Activated CD4-positive, alpha-beta T cell treated with anti-CD3 and anti-CD28 coated beads for 1 hour (primary cell): ENCODE measurements at regions not wholly inside any gene's neighbourhood (a gene's known extent, or its start where the extent isn't known, plus 50 kb on each side); places are given as distances from the start of the nearest gene placed in this dataset.
"Not testable (repeated sequence)": the region's sequence is repeated elsewhere in the genome, so short reads cannot be mapped to it uniquely, and the experiment has no call there.

Experiments used
- DNase-seq: peaks from one replicate; pipeline ENCODE4 v3.0.0-alpha.2; 2020

DNA sequence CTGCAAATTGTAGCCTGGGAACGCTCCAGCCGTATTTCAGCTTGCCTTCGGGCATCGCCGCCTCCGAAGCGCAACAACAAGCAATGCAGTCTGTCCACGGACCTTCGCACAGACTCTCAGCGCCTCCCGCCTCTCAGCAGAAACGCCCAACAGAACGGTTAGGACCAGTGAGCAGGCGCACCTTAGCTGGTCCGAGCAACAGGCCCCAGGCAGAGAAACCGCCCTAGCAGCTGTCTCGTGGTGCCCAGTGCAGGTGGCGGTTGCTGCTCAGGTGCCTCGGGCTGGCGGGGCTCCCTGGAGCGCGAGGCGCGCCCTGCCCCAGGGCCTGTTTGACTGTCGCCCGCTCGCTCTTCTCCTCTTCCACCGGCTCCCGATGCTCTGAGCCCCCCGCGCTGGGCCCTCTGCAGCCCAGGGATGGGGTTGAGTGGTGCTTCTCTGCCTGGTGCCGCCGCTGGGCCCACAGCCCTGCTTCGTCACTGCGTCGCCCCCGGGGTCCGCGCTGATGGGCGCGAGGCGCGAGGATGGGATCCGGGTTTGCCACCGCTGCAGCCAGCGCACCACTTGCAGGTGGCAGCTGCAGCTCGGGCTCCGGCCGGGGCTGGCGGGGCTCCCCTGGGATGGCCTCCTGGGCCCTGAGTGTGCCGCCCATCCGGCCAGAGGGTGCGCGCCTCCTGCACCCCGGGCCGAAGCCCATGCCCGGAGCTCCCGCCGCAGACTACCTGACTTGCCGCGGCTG, 268.4 kb upstream of the FRG2C start:
- DNase-seq: no peak

DNA sequence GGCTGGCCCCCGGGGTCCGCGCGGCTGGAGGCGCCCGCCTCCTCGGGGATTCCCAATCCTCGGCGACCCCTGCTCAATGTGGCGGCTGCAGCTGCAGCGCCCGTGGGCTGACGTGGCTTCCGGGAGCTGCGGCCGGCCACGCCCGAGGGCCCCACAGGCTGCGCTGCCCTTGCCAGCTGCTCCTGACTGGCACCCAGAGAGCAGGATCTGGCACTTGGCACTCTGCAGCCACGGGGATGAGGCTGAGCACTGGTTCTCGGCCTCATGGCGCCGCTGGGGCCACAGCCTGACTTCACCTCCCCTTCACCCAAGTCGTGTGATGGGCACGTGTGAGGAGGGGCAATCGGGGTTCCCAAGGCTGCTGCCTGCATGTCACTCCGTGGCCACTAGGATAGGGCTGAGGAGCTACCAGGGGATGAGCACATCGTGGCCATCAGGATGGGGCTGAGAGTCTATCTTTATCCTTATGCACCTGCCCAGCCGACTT, 267.8 kb upstream of the FRG2C start:
- no peak for DNase-seq

DNA sequence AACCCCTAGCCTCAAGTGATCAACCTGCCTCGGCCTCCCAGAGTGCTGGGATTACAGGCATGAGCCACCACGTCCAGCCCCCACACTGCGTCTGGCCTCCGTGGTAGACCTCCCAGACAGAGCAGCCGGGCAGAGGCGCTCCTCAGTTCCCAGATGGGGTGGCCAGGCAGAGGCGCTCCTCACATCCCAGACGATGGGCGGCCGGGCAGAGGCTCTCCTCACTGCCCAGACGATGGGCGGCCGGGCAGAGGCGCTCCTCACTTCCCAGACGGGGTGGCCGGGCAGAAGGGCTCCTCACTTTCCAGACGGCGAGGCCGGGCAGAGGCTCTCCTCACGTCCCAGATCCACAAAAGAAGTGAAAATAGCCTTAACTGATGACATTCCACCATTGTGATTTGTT, 266.6 kb upstream of the FRG2C start:
- DNase-seq: not testable (repeated sequence)

DNA sequence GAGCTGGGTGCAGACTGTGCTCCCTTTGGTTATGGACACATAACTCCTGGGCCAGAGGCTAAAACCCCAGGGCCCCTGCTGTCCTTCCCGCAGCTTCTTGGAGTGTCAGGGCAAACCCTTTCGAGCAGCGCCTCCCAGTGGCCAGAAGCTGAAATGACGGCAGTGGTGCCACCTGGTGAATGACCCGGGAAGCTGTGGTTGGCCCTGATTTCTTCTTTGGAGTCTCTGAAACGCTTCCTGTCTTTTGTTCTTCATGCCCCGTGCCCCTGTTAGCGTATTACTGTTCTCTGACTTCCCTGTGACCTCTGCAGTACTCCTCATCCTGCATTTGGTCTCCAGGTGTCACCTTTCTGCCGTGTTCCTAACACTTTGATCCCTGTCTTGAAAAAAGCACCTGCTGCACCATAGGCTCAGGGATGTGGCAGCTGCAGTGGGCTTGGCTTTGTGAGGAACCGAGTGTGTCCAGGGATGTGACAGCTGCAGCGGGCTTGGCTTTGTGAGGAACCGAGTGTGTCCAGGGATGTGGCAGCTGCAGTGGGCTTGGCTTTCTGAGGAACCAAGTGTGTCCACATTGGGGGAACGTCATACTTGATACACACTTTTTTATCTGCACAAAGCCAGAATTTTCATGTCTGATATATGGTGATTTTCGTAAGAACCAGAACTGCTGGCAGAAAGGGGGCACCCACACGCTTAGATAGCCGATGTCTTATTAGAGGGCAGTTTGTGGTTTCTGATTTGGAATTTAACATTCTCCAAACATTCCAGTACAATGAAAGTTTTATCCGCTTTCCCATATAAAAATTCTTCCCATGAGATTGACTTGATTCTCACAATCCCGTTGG, 241.8 kb upstream of the FRG2C start:
- not testable (repeated sequence) for DNase-seq

DNA sequence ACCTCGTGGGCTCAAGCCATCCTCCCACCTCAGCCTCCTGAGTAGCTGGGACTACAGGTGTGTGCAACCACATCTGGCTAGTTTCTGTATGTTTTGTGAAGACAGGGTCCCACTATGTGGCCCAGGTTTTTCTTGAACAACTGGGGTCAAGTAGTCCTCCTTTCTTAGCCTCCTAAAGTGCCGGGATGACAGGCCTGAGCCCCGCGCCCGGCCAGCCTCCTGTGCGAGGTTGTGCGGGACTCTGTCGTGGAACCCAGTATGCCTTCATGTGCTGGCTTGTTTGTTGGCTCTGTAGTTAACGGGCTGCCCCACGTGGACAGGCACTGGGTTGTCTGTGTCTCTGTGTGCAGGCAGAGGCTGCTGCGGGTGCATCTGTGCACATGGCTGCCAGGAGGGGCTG, 238.7 kb upstream of the FRG2C start:
- DNase-seq: not testable (repeated sequence)

DNA sequence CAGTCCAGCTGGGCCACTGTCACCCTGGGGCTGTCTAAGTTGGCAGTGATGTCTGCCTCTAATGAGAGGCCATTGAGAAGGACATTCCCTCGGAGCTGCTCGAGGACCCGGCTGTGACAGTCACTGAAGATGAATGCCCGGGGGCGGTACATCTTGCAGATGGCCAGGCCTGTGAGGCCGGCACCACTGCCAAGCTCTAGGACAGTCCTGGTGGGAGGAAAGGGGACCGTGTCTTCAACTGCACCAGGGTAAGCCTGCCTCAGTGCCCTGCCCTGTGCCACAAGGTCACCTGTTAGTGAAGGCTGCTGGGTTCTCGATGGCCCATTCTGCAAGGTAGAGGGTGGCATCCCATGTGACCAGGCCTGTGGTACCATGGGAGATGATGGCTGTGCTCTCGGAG, 236.6 kb upstream of the FRG2C start:
- not testable (repeated sequence) for DNase-seq

DNA sequence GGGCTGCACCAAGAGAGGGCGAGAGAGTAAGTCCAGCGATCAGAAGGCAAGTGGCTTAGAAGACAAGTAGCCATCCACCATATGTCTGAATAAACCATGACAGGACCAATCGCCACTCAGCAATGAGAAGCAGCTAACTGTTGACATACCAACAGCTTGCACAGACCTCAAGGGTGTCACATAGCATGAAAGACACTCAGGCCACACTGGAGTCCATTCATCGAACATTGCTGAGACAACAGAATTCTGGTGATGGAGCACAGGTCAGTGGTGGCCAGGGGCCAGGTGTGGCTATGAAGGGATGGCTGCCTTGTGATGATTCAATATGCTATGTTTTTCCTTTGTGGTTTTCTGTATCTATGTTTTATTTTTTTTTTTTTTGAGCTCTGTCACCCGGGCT, 236.2 kb upstream of the FRG2C start:
- DNase-seq: not testable (repeated sequence)

DNA sequence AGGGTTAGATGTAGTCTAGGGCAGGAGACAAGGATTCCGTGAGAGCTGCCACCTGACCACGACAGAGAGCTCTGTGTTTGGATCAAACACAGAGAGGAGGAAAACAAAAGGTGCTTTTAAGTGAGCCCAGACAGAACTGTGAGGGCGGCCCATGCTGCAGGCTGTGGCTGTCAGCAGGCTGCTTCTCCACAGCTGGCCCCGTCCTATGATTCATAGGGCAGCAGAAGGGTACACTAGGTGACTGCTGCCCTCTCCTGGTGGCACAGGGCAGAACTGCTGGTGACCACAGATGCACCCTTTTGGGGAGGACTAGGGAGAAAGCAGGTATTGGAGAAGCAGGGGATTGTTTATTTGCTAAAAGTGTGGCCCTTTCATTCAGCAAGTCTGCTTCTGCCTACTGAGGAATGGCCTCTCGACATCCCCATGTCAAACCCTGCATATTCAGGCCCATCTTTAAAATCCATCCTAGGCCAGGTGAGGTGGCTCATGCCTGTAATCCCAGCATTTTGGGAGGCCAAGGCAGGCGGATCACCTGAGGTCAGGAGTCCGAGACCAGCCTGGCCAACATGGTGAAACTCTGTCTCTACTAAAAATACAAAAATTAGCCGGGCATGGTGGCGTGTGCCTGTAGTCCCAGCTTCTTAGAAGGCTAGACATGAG, 234.4 kb upstream of the FRG2C start:
- peak; percentile 56 for DNase-seq

DNA sequence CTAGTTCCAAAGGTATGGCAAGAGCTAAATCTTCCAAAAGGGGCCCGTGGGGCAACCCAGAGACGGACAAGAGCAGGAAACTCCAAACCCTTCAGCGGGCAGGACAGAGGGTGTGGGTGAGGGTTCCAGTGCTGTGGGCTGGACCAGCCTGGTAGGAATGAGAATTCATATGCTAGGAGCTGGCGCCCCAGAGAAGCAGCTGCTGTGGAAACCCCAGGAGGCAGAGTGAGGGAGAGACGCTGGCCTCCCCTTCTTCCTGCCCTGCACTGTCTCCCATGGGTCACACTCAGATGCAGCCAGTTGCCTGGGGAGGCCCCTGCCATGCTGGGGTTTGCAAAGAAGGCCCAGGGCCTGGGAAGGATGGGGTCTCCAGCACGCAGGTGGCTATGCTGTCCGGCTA, 233.7 kb upstream of the FRG2C start:
- not testable (repeated sequence) for DNase-seq

DNA sequence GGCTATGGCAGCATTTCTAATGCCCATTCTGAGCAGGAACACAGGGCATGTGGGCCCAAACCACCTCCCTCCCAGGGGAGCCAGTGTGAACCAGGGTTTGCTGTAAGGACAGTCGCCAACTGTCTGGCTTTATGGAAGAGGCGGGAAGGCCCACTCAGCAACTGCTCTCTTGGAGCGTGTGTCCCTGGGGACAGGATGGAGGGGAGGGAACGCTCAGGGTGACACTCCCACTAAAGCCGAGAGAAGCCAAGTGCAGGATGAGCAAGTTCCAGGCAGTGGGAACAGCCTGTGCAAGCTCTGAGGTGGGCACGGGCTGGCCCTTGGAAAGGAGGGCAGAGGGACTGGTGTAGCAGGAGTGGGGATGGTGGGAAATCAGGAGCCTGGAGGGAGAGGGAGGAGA, 233.0 kb upstream of the FRG2C start:
- DNase-seq: not testable (repeated sequence)

DNA sequence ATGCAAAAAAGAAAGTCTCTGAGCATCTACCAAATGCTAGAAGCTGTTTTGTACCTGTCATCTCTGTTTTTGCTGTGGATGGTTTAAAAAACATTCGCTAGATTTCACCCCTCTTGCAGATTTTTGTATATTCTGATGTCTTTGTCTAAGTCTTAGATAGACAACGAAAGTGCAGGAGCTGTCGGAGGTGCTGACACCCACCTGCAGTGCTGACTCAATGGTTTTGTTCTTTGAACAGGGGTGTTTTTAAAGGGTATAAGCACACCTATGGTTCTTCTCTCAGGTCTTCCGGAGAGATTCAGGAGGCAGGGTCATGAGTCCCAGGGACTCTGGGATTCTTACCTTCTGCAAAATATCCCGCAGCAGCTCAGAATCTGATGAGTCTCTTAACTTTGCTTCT, 231.7 kb upstream of the FRG2C start:
- DNase-seq: not testable (repeated sequence)

DNA sequence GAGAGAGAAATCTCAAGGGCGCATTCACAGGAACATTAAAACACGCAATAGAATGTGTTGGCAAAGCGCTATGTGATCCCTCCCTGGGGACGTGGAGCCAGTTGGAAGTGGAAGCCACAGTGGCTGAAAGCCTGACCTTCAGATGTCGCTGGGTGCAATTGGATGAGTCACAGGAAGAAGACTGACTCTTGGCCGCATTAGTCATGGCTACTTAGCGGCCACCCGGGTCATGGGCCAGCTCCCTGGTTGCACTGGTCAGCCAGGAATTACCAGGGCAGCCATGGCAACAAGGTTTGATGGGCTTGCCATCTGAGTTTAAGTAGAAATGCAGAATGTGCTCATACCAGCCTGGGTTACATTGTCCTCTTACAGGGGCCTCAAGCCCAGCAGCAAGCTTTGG, 231.2 kb upstream of the FRG2C start:
- DNase-seq: not testable (repeated sequence)

DNA sequence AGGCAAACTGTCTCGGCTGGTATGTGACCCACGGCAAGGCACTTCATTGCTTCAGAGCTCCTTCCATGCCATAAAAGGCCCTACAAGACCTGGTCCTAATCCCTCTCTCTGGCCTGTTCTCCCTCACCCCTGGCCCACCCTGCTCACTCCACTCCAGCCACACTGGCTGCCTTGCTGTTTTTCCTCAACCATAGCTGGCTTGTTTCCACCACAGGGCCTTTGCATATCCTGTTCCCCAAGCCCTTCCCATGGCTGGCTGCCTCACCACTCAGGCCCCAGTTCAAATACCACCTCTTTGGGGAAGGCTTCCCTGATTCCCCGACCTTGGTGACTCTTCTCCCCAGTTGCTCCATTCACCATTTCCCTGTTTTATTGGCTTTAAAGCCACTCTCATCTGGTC, 230.8 kb upstream of the FRG2C start:
- DNase-seq: not testable (repeated sequence)

DNA sequence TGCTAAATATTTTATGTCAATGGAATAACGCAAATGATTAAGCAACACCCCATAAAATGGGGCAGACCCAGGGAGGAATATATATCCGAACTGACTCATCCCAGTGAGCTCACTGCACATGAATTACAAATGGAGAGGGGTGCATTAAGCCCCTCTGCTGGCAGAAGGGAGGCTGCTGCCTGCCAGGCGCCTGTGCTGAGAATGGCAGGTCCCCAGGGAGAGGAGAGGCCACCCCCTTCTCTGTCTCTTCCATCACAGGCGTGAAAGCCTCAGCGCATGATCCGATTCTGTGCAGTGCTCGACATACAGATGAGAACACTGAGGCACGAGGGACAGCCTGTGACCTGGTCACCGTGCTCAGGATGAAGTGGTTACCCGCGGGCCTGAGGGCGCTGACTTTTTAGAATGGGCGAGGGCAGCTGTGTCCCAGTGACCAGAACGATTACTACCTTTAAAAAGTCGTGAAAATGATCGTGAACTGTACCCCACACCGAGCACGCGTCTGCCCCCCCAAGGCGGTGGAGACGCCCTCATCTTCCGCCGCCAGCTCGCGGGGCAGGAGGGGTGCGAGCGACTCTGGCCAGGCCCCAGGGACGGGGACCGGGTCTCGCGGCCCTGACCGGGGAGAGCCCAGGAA, 229.7 kb upstream of the FRG2C start:
- DNase-seq: peak; percentile 12

DNA sequence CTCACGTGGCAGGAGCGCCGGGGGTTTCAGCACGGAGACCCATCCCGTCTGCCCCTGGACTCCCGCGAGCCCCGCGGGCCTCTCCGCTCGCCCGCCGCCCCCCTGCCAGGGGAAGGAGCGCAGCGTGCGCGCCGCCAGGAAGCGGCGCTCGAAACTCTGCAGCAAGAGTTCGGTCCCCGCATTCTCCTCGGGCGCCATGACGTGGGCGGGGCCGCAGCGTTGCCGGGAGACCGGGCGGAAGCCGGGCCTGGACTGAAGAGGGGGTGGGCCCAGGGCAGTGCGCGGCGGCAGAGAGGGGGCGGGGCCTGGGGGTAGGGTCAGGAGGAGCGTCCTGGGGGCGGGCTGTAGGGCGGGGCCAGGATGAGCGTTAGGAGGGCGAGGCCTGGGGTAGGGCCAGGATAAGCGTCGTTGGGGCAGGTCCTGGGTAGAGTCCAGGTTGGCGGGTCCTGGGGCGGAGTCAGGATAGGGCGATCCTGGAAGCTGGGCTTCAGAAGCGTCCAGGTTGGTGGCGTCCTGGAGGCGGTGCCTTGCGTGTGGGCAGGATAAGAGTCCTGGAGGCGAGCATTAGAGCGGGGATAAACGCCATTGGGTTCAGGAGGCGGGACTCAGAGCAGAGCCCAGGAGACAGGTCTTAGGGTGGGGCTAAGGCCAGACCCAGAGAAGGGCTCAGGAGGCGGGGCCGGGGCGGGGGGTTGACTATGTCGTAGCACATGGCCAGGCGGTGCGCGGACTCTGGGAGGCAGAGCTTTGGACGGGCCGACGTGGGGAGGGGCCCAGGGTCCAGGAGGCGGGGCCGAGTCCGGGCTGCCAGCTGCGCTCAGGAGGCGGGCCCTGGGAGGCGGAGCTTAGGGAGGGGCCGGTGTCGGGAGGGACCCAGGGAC, 229.0 kb upstream of the FRG2C start:
- DNase-seq: peak; percentile 94

DNA sequence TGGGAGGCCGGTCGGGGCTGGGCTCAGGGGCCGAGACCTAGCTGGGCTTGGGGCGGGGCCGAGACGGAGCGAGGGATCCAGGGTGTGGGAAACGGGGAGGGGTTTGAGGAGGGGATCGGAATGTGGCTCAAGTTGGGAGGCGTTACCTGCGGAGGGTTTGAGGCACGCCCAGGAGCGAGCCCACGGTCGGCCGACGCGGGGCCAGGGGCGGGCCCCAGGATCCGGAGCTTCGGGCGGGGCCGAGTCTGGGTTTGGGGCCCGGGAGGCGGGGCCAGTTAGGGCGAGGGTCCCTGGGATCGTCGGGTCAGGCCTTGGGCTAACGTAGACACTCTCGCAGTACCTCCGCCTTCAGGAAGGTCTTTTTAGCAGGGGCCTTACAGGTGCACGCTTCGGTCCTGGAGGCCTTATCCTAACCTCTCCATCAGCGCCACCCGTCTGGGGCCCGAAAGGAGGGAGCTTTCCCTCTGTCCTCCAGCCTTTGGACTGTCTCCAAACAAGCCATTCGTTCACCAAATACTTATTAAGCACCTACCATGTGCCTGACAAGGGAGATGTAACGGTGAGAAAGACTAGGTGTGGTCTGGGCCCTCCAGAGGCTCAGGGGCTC, 228.2 kb upstream of the FRG2C start:
- not testable (repeated sequence) for DNase-seq

DNA sequence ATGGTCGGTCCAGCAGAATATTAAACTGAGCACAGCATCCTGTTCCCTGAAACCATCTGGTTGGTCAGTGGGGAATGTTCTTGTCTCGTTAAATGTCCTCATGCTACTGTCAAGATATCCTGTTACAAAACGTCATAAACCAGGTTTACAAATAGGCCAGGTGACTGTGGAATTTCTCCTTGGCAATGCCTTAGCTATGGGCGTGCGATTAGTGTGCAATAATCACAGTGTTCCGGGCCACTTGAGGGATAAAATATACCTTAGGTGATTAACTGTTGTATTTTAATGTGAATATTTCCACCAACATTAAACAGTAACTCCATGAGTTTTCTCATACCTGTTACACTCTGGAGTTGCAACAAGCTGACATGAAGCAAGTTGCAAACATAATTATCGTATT, 223.1 kb upstream of the FRG2C start:
- not testable (repeated sequence) for DNase-seq

DNA sequence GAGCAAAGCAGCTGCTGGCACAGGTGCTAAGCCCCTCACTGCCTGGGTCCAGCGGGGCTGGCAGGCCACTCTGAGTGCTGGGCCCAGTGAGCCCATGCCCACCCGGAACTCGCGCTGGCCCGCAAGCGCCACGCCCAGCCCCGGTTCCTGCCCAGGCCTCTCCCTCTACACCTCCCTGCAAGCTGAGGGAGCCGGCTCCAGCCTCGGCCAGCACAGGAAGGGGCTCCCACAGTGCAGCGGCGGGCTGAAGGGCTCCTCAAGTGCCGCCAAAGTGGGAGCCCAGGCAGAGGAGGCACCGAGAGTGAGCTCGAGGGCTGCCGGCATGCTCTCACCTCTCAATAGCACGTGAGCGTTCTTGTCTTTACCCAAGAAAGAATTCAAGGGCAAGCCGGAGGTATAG, 219.5 kb upstream of the FRG2C start:
- not testable (repeated sequence) for DNase-seq

DNA sequence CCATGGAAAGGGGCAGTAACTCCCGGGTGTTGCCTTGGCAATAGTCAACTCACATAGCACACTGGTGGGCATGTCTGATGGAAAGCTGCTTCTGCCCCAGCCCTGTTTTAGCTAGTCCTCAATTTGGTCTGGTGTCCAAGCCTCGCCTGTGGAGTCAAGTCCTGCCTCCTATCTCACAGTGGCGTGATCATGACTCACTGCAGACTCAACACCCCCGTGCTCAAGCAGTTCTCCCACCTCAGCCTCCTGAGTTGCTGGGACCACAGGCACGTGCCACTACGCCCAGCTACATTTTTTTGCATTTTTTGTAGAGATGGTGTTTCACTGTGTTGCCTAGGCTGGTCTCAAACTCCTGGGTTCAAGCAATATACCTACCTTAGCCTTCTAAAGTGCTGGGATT, 218.9 kb upstream of the FRG2C start:
- DNase-seq: not testable (repeated sequence)

DNA sequence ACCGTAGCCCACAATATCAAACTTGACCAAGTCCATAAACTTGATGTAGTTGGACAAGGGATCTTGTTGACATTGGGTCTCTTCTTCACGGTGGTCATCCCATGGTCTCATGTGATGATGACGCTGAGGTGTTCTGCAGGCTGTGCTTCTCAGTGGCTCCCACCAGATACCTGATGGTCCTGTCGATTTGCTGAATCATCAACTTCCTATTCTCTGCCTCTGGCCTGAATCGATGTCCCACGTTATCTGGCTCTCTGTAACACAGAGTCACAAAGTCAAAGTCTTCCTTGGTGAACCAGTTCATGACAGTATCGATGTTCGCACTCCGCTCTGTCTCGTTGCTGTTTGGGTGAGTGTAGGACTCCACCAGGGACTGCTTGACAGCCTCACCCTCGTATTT, 217.2 kb upstream of the FRG2C start:
- DNase-seq: not testable (repeated sequence)

DNA sequence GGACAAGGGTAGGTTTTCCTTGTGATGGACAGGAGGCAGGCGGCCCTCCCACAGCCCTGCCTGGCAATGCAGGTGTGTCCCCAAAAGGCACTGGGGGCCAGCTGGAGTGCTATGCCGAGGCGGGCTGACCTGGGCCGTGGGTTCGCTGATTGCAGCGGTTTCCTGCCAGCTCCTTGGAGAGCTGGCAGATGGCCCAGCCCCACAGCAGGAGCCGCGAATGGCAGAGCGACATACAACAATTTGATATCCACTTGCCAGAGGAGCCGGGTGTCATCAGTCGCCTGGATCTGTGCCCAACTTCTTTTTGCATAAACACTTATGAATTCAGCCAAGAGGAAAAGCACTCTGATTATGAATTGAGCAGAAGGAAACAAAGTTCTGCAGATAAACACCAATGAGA, 210.8 kb upstream of the FRG2C start:
- not testable (repeated sequence) for DNase-seq
